ENCODE measurements at regions not wholly inside any gene's neighbourhood (a gene's known extent, or its start where the extent isn't known, plus 50 kb on each side); places are given as distances from the start of the nearest gene placed in this dataset.

- peaks cover 2% of the 10 kb centered on the region for H3K27me3 Mint-ChIP-seq (ENCODE audit: insufficient read depth, low read depth, poor library complexity)
Observed at GRCh38 chr16:54623636-54624035, 307.0 kb upstream of the IRX5 start.

GRCh38 chr16:54620197-54620596 is 310.5 kb upstream of the IRX5 start:
- no peaks in the 10 kb centered on the region for H3K27me3 Mint-ChIP-seq (ENCODE audit: insufficient read depth, low read depth, poor library complexity)
- peaks cover 7% of the 10 kb centered on the region; the same call in 1 of the 3 replicates for H3K36me3 Mint-ChIP-seq (ENCODE audit: low read depth)
- no peak overlapping the region for H3K4me3 ChIP-seq
- H3K4me1 ChIP-seq (ENCODE audit: insufficient read depth), result no peaks in the 10 kb centered on the region
- no peaks in the 10 kb centered on the region for H3K4me1 Mint-ChIP-seq
- peaks cover 20% of the 10 kb centered on the region for H3K9me3 Mint-ChIP-seq
- H3K27ac Mint-ChIP-seq, result no peak overlapping the region
- no peaks in the 10 kb centered on the region for H3K36me3 ChIP-seq (ENCODE audit: insufficient read depth)
- no peak for TF ChIP-seq NANOG (IDR thresholded peaks at IDR 0.05; ENCODE audit: borderline replicate concordance)
- TF ChIP-seq CTCF (conservative IDR thresholded peaks at IDR 0.05; ENCODE audit: low read depth in 2 of 2), result no peak
- TF ChIP-seq ZNF462 (CRISPR knock-in tag; IDR thresholded peaks at IDR 0.05), result no peak
- TF ChIP-seq EZH2phosphoT487 (IDR thresholded peaks at IDR 0.05; ENCODE audit: unreplicated experiment), result no peak
- TF ChIP-seq JUNB (IDR thresholded peaks at IDR 0.05; ENCODE audit: unreplicated experiment), result no peak
- TF ChIP-seq ZNF331 (CRISPR knock-in tag; IDR thresholded peaks at IDR 0.05; ENCODE audit: low read depth), result no peak
- no peak for TF ChIP-seq POLR2AphosphoS5 (IDR thresholded peaks at IDR 0.05; ENCODE audit: low read depth)
- no peak for TF ChIP-seq ETS1 (IDR thresholded peaks at IDR 0.05)
- TF ChIP-seq CREB1 (CRISPR knock-in tag; IDR thresholded peaks at IDR 0.05; ENCODE audit: low read depth), result no peak
- no peak overlapping the region for H3K4me2 ChIP-seq
- no peaks in the 10 kb centered on the region for H3K9me2 ChIP-seq (ENCODE audit: insufficient read depth)
- H3K27me3 ChIP-seq (ENCODE audit: insufficient read depth), result no peaks in the 10 kb centered on the region
- H3K79me2 ChIP-seq (replicated peaks; ENCODE audit: insufficient read depth), result no peaks in the 10 kb centered on the region
- no peak overlapping the region for H3K4me3 Mint-ChIP-seq
- ATAC-seq (no peak), DNase-seq (ENCODE audit: low spot score) (no peak)
- no peaks in the 10 kb centered on the region for H3F3A ChIP-seq (replicated peaks; ENCODE audit: low read depth)
- no peaks in the 10 kb centered on the region for H4K20me1 ChIP-seq (replicated peaks; ENCODE audit: insufficient read depth)
- H3K27ac ChIP-seq (ENCODE audit: low read depth), result no peak overlapping the region
- no peak overlapping the region for H2AFZ ChIP-seq

More at GRCh38 chr16:54623636-54624035, 307.0 kb upstream of the IRX5 start:
- H3K4me2 ChIP-seq, result no peak overlapping the region
- ATAC-seq (no peak), DNase-seq (ENCODE audit: low spot score) (no peak)
- H3K4me3 ChIP-seq, result no peak overlapping the region
- Mint-ChIP-seq H3K4me3 (no peak overlapping the region), H3K9me3 (peaks cover 14% of the 10 kb centered on the region; the same call in 2 of the 3 replicates), H3K36me3 (ENCODE audit: low read depth) (peaks cover 7% of the 10 kb centered on the region; the same call in 1 of the 3 replicates), H3K4me1 (no peaks in the 10 kb centered on the region), H3K27ac (no peak overlapping the region)
- TF ChIP-seq STAT1 (IDR thresholded peaks at IDR 0.05; ENCODE audit: unreplicated experiment), result no peak
- H3F3A ChIP-seq (replicated peaks; ENCODE audit: low read depth), result no peaks in the 10 kb centered on the region
- no peaks in the 10 kb centered on the region for H3K79me2 ChIP-seq (replicated peaks; ENCODE audit: insufficient read depth)
- no peak overlapping the region for H3K27ac ChIP-seq (ENCODE audit: low read depth)
- no peaks in the 10 kb centered on the region for H3K4me1 ChIP-seq (ENCODE audit: insufficient read depth)
- H3K27me3 ChIP-seq (ENCODE audit: insufficient read depth), result no peaks in the 10 kb centered on the region
- H3K36me3 ChIP-seq (ENCODE audit: insufficient read depth), result no peaks in the 10 kb centered on the region
- H2AFZ ChIP-seq, result no peak overlapping the region
- H3K9me2 ChIP-seq (ENCODE audit: insufficient read depth), result no peaks in the 10 kb centered on the region
- H4K20me1 ChIP-seq (replicated peaks; ENCODE audit: insufficient read depth), result no peaks in the 10 kb centered on the region
